Epithelial cell of proximal tubule (primary cell): ENCODE measurements at regions not wholly inside any gene's neighbourhood (a gene's known extent, or its start where the extent isn't known, plus 50 kb on each side); places are given as distances from the start of the nearest gene placed in this dataset.

ENCODE experiments used
- DNase-seq: peaks from one replicate; pipeline ENCODE4 v3.0.0-alpha.2; 2011; ENCODE audit warnings: low read depth
- H3K4me3 ChIP-seq: 2 replicates; pipeline ENCODE4 v1.5.1; 2011; ENCODE audit warnings: low read depth, mild to moderate bottlenecking, low read length
- CTCF ChIP-seq: conservative IDR thresholded peaks from 2 replicates; pipeline ENCODE4 v1.5.1; 2012; ENCODE audit warnings: low read depth, mild to moderate bottlenecking, low read length

GRCh38 chr4:27132497-27132896, 271.9 kb downstream of the STIM2 start:
- no peak overlapping the region for H3K4me3 ChIP-seq
- DNase-seq, result no peak
- TF ChIP-seq CTCF, result no peak

- no peak overlapping the region for H3K4me3 ChIP-seq
- no peak for DNase-seq
- no peak for TF ChIP-seq CTCF
Measured at GRCh38 chr4:27140486-27140885, 279.8 kb downstream of the STIM2 start.

GRCh38 chr4:27141530-27141929, 280.9 kb downstream of the STIM2 start:
- DNase-seq, result no peak
- H3K4me3 ChIP-seq, result no peak overlapping the region
- no peak for TF ChIP-seq CTCF

- H3K4me3 ChIP-seq, result no peak overlapping the region
- DNase-seq, result no peak
- TF ChIP-seq CTCF, result no peak
Measured at GRCh38 chr4:27142841-27143240, 282.2 kb downstream of the STIM2 start.

- H3K4me3 ChIP-seq, result no peak overlapping the region
- DNase-seq, result no peak
- TF ChIP-seq CTCF, result no peak
Measured at GRCh38 chr4:27145597-27145996, 285.0 kb downstream of the STIM2 start.

GRCh38 chr4:27148211-27148895, 287.7 kb downstream of the STIM2 start:
- no peak for TF ChIP-seq CTCF
- no peak overlapping the region for H3K4me3 ChIP-seq
- no peak for DNase-seq

- TF ChIP-seq CTCF, result no peak
- no peak overlapping the region for H3K4me3 ChIP-seq
- no peak for DNase-seq
Measured at GRCh38 chr4:27149541-27150212, 289.0 kb downstream of the STIM2 start.
